ENCODE measurements at regions not wholly inside any gene's neighbourhood (a gene's known extent, or its start where the extent isn't known, plus 50 kb on each side); places are given as distances from the start of the nearest gene placed in this dataset.

- TF ChIP-seq, protein P1, sequence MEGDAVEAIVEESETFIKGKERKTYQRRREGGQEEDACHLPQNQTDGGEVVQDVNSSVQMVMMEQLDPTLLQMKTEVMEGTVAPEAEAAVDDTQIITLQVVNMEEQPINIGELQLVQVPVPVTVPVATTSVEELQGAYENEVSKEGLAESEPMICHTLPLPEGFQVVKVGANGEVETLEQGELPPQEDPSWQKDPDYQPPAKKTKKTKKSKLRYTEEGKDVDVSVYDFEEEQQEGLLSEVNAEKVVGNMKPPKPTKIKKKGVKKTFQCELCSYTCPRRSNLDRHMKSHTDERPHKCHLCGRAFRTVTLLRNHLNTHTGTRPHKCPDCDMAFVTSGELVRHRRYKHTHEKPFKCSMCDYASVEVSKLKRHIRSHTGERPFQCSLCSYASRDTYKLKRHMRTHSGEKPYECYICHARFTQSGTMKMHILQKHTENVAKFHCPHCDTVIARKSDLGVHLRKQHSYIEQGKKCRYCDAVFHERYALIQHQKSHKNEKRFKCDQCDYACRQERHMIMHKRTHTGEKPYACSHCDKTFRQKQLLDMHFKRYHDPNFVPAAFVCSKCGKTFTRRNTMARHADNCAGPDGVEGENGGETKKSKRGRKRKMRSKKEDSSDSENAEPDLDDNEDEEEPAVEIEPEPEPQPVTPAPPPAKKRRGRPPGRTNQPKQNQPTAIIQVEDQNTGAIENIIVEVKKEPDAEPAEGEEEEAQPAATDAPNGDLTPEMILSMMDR (IDR thresholded peaks at IDR 0.05 in 2 of 3, conservative IDR thresholded peaks at IDR 0.05 in 1 of 3; ENCODE audit: control insufficient read depth in 2 of 3, extremely low read depth in 1 of 3, insufficient read depth in 1 of 3, low read depth in 3 of 3, low read length in 3 of 3), result no peak
- TF ChIP-seq EZH2 (IDR thresholded peaks at IDR 0.05; ENCODE audit: borderline replicate concordance, control insufficient read depth, low read depth, low read length) (no peak), HDAC6 (IDR thresholded peaks at IDR 0.05; ENCODE audit: unreplicated experiment) (no peak), RELA (IDR thresholded peaks at IDR 0.05; ENCODE audit: borderline replicate concordance, partially characterized antibody) (no peak), CEBPB (IDR thresholded peaks at IDR 0.05; ENCODE audit: borderline replicate concordance in 1 of 2, low read depth in 2 of 2, low read length in 2 of 2) (no peak)
These were observed 111.1 kb downstream of the CYP26B1 start for GRCh38 chr2:72036595-72036994.

Measured in GM12878 (cell line).